Fibroblast of skin of scalp (primary cell): ENCODE measurements at regions not wholly inside any gene's neighbourhood (a gene's known extent, or its start where the extent isn't known, plus 50 kb on each side); places are given as distances from the start of the nearest gene placed in this dataset.

ENCODE experiments used
- DNase-seq: peaks from one replicate; pipeline ENCODE4 v3.0.0-alpha.2; 2013

DNA sequence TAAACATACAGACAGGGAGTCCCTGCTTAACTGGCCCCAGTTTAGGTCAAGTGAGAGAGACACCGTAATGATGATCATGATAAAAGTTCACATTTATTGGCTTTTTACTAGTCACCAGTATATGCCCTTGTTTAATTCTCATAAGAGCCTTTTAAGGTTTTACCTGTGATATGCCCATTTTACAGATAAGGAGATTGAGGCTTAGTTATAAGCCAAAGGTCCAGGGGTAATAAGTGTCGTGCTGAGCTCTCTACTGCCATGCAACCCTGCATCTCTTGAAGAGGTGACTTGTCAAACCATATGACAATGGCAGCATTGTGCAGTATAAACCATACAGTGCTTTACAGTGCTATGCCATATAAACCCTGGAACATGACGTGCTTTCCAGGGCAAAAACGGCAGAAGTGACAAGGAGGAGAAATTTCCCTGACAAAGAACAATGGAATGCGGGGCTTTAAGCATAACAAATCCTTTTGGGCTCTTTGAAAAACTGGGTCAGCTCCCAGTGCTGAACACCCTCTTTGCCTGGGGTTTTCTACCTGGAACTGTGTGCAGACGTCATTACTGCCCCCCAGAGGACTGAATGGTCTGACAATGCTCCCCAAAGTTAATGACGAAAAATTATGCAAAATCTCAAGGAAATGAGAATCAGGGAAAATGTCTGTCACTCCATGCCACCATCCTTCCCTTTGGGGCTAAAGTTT lies 59.7 kb upstream of the C14orf132 start:
- DNase-seq: peak; percentile 2

DNA sequence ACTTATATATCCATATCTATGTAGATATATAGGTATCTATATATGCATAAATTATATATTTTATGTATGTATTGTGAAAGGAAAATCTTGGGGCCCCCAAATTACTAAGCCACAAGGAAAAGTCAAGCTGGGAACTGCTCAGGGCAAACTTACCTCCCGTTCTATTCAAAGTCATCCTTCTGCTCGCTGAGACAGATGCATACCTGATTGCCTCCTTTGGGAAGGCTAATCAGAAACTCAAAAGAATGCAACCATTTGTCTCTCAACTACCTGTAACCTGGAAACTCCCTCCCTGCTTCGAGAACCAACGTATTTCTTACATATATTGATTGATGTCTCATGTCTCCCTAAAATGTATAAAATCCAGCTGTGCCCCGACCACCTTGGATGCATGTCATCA lies 58.8 kb upstream of the C14orf132 start:
- no peak for DNase-seq

DNA sequence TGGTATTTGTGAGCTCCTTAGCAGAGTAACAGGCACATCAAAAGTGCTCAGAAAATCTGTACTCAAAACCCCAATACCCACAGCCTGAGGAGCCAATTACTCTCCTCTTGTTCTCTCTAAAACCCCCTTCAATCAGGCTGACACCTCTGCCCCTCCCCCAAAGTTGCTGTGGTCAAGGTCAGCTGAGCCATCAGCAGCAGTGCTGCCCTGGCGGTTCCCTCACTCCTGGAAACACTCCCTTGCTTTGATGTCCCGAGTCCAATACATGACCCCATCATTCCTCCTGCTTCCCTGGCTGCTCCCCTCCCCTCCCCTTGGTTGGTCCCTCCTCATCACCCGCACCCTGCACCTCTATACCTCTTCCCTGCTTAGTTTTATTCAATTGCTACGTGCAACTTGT lies 57.2 kb upstream of the C14orf132 start:
- DNase-seq: no peak

DNA sequence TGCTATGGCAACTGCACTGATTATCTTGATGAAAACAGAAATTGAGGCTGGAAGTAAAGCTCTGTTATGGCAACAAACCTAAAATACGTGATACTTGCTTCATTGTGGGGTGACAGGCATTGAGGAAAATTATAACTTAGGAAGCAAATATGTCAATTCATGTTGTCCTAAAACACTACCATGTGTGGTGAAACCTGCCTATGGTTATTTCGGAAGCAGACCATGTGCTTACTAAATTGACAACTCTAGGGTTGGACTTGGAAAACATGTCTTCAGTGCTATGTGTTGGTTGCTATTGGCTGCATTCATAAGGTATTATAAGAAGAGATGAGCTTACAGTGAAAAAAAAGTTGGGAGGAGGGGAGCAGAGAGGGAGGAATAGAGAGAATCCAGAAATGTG lies 55.0 kb upstream of the C14orf132 start:
- DNase-seq: no peak
